NCI-H1930 (cell line): ENCODE measurements at regions not wholly inside any gene's neighbourhood (a gene's known extent, or its start where the extent isn't known, plus 50 kb on each side); places are given as distances from the start of the nearest gene placed in this dataset.
A peak's percentile ranks its signal among the peaks of the same experiment; 100 is the strongest.

Experiments
- DNase-seq, 2 experiments: peaks; one replicate each; lab custom pipeline; 2025; lab: John Stamatoyannopoulos, UW

DNA sequence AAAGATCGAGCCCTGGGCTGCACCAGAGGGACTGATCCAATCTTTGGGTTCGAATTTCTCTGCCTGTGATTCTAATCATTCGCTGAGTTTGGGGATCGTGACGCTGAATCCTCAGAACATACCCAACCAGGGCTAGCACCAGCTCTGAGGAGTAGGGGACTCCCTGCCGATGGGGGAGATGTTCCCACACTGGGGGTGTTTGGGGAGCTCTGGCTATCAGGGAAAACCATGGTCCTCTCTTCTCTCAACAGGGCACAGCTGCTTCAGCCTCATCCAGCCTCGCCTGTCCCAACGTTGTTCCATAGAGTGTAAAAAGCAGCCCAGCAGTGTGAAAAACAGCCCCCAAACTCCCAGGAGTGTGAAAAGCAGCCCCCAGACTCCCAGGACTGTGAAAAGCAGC is 136.6 kb downstream of the ANKRD60 start:
- DNase-seq, result no peak

GRCh38 chr20:58090161-58090560 is 138.3 kb downstream of the ANKRD60 start:
- DNase-seq, result no peak

- DNase-seq, result no peak
These were observed 139.8 kb downstream of the ANKRD60 start for GRCh38 chr20:58088625-58089024.

DNA sequence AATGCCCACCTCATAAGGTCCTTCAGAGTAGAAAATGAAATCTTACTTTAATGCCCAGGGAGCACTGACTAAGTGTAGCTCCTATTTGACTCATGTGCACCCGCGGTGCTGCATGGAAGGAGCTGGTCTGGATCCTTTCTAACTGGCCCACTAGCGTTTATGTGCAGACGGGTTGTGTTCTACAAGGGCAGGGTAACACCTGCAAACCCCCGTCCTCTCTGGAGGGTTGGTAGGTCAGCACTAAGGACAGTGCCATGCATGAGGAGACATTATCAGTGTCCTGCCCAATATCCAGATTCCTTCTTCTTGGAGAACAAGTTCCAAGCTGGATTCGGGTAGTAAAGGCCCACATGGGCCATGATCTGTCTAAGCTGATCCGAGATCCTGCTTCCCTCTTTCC is 140.3 kb downstream of the ANKRD60 start:
- DNase-seq, result no peak

DNA sequence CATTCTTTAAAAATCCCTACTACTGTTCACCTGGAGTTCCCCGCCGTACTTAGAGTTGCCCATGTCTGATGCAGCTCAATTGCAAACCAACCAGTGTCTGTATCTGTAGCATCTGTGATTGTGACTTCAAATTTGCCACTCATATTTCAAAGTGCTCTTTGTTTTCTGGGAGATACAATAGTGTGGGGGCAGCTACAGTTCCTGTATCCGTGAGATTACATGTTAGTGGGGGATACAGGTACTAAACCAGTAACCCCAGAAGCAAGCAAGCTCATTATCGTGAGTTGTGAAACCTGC is 140.9 kb downstream of the ANKRD60 start:
- DNase-seq, result no peak

DNA sequence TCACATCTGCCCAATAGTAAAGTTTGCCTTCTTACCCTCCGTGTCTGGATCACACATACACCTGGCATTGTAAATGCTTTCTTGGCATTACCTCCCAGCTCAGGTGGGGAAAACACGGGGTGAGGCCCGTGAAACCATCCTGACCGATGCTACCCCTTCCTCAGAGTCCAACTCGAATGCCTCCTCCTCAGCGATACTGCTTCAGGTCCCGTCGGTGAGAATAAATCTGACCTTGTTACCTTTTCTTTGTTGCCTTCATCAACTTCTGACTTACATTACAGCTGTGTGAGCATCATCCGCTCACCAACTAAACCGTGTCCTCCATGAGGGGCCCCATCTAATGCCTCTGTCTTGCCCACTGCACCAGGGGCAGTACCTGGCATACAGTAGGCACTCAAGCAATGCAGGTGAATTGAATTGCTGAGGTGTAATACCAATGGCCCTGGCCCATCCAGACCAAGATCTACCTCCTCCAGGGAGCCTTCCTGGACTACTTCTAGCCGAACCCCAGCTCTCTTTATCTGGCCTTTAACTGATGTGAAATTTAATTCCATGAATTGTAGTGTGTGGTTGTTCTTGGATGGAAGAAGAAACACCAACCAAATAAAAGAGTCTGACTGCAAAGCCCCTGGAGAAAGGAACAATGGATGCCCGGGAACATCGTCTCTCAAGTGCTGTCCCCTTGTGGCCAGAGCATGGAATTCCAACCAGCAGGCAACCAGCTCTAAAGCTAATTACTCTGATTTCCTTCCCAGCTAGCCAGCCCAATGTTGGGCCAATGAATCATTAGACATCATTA is 141.5 kb downstream of the ANKRD60 start:
- peak in 1 of 2 experiments; percentile 9 for DNase-seq

DNA sequence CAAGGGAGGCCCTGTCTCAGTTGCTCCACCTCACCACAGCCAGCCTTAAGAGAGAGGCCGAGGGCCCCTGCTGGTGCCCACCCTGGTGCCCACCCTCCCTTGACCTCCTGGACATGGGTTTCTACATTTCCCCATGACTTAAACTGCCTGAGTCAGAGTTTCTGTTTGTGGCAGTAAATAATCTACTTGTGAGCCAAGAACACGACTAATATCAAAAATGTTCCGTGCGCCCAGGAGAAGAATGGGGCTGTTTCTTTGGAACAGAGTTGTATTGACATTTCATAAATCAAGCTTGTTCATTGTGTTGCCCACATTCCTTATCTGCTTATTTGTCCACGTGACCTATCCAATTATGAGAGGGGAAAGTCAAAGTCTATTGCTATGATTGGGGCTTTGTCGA is 143.5 kb downstream of the ANKRD60 start:
- DNase-seq, result no peak

GRCh38 chr20:58084566-58084965 is 143.9 kb downstream of the ANKRD60 start:
- no peak for DNase-seq

DNA sequence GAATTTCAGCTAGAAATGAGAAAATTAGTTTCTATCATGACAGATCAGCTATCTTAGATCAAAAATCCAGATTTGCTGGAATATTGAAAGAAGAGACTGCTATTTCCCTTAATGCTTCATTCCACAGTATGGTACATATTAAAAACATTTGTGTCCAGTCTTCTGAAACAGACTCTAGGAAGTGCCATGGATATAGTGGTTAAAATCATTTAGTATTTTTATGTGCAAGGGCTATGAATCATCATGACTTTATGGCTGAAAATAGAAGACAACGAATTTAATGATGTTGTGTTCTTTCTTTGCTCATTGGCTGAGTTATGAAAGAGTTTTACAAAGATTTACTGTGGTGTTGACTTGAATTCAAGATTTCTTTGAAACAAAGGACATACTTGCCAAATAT is 146.6 kb downstream of the ANKRD60 start:
- no peak for DNase-seq

GRCh38 chr20:58078741-58079522 is 149.5 kb downstream of the ANKRD60 start:
- no peak for DNase-seq

DNA sequence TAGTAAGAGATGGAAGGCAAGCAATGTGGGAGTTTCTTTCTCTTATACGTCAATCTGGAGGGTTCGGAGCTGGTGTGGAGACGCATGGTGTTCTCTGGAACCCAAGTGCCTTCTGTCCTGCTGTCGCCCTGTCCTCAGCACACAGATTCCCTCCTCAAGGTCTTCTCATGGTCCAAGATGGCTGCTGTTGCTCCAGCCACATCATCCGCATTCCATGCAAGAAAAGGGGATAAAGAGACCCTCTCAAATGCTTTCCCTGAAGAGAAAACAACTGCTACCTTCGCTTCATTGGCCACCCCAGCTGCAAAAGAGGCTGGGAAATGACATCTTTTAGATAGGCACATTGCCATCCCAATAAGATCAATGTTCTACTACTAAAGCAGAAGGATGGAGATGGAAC is 151.2 kb downstream of the ANKRD60 start:
- DNase-seq, result no peak

DNA sequence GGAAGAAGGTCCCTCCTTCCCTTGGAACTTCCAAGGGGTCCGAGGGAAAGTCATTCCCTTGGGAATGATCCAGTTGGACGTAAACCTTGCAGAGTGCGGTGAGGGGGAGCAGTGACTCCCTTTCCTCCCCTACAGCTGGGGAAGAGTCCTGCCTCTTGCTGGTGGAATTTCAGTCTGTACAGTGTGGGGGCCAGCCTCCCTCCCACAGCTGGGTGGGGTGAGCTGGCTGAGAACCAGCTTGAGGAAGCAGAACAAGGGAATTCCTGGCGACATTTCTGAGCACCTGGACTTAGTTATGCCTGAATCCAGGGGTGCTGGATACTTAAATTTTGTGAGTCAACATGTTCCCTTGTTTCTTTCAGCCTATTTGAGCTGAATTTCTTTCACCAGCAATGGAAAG is 152.0 kb downstream of the ANKRD60 start:
- no peak for DNase-seq

DNA sequence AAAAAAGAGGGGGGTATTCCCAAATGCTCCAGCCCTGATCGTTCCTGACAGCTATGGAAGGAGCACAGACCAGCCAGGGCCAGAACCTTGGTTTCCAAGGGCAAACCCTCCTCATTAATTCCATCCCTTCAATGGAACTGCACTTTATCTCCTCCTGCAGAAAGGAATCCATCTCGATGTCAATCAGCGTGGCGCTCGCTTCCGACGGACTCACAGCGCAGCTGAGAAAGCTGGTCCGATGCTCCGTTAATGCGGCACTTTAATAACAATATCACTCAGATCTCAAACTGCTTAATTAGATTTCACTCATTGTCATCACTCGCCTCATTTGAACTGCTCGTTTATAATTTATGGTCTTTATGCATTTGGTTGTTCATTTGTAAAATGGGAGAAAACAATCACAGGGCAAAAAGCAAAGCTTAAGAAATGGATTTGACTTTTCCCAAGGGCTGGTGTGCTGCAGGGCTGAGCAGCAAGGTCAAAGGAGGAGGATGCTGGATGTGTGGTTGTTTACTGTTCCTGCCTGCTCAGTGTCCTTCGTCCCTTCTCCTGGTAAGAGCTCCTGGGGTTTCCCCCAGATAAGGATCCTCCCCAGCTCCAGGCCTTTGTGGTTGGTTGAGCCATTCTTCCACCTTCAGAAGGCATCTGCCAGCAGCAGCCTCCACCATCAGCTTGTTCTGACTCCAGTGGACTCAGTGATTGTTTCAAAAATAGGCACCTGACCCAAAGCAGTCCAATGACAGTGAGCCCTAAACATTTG is 152.7 kb downstream of the ANKRD60 start:
- no peak for DNase-seq

DNA sequence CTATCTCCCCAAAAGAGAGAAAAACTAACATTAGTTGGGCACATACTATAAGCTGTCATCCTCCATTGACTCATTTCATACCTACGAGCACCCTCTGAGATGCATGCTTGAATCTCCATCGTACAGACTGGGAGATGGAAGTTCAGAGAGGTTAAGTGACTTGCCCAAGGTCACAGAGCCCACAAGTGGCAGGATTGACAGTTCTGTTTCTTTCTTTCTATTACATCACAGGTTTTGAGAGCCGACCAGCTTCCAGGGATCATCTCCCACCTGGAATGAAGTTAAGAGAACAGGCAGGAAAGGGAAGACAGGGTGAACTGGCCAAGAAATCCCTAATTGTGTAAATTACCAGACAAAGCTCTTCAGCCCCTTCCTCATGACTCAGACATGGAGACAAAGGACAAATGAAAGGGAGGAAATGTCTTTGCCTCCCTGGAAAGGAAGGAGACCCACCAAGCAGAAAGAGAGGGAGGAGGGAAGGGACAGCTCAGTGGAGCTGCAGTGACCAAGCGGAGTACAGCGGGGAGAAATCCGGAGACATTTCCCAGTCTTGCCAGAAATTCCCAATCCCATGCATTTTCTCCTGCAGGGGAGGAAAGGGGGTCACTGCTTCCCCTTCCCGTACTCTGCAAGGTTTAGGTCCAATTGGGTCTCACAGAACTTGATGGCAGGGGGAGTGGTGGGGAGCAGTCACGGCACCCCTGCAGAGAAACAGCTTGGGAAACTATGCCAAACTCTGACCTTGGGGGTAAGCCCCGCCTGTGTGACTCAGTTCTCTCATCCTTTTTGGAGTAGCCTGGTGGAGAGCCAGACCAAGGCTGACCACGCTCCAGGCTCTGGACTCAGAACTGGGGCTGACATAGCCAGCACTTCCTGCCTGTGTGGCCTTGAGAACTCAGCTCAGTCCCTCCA is 154.3 kb downstream of the ANKRD60 start:
- no peak for DNase-seq

GRCh38 chr20:58072695-58073671 is 155.5 kb downstream of the ANKRD60 start:
- no peak for DNase-seq

GRCh38 chr20:58071991-58072390 is 156.5 kb downstream of the ANKRD60 start:
- no peak for DNase-seq

GRCh38 chr20:58071298-58071697 is 157.2 kb downstream of the ANKRD60 start:
- DNase-seq, result no peak

DNA sequence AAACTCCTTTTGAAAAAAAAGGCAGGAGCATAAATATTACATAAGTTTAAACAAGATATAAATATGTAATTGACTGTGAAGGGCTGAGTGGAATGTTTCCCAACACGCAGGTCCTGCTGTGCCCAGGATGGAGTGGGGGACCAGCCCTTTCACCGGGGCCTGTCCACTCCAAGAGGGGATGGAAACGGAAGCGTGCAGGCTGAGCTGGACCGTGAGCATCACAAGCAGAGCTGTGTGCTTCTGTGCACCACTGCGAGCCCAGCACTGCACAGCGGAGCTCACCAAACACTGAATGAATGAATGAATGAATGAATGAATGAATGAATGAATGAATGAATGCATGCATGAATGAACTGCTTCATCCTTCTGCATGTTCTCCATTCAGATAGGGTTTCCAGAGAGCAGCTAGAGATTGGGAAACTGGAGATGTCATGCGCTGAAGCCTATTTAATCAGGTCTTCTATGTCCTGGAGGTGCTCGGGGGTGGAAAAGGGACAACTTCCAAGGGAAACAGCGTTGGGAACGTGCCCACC is 157.7 kb downstream of the ANKRD60 start:
- DNase-seq, result no peak

GRCh38 chr20:58069796-58070663 is 158.4 kb downstream of the ANKRD60 start:
- DNase-seq, result no peak
